Glutamatergic neuron (in vitro differentiated cells): ENCODE measurements at regions not wholly inside any gene's neighbourhood (a gene's known extent, or its start where the extent isn't known, plus 50 kb on each side); places are given as distances from the start of the nearest gene placed in this dataset.

ENCODE experiments used
- DNase-seq: peaks from one replicate; pipeline ENCODE4 v3.0.0; 2022
- H3K27ac Mint-ChIP-seq: one replicate; pipeline ENCODE4 v1.8.0; 2020; ENCODE audit warnings: mild to moderate bottlenecking, mixed read lengths, inconsistent platforms; ENCODE audit not compliant: unreplicated experiment
- H3K27me3 Mint-ChIP-seq: one replicate; pipeline ENCODE4 v1.8.0; 2020; ENCODE audit warnings: mild to moderate bottlenecking, moderate library complexity, mixed read lengths, inconsistent platforms; ENCODE audit not compliant: unreplicated experiment
- H3K36me3 Mint-ChIP-seq: one replicate; pipeline ENCODE4 v1.8.0; 2020; ENCODE audit warnings: mild to moderate bottlenecking, mixed read lengths, inconsistent platforms; ENCODE audit not compliant: unreplicated experiment
- H3K4me1 Mint-ChIP-seq: one replicate; pipeline ENCODE4 v1.8.0; 2020; ENCODE audit warnings: mild to moderate bottlenecking, low read depth, mixed read lengths, inconsistent platforms; ENCODE audit not compliant: unreplicated experiment
- H3K4me3 Mint-ChIP-seq: one replicate; pipeline ENCODE4 v1.8.0; 2020; ENCODE audit warnings: mild to moderate bottlenecking, mixed read lengths, inconsistent platforms; ENCODE audit not compliant: unreplicated experiment
- H3K9me3 Mint-ChIP-seq: one replicate; pipeline ENCODE4 v1.8.0; 2020; ENCODE audit warnings: mild to moderate bottlenecking, moderate library complexity, mixed read lengths, inconsistent platforms; ENCODE audit not compliant: unreplicated experiment
- CTCF ChIP-seq: fragments of 200-600 bp; sonication (generic); IDR thresholded peaks from one replicate; pipeline ENCODE4 v1.5.0; 2021; ENCODE audit not compliant: partially characterized antibody, unreplicated experiment

- Mint-ChIP-seq H3K36me3 (no peaks in the 10 kb centered on the region), H3K27ac (peak overlapping the region; percentile 100), H3K4me3 (peak overlapping the region; percentile 69), H3K9me3 (peaks cover 3% of the 10 kb centered on the region), H3K27me3 (peaks cover 7% of the 10 kb centered on the region), H3K4me1 (peaks cover 20% of the 10 kb centered on the region)
- TF ChIP-seq CTCF, result no peak
- DNase-seq, result peak; percentile 10
These were observed 578.2 kb downstream of the KLHL13 start for GRCh38 chrX:117538178-117539089.

GRCh38 chrX:117532339-117532738 is 584.3 kb downstream of the KLHL13 start:
- DNase-seq, result no peak
- H3K27me3 Mint-ChIP-seq, result no peaks in the 10 kb centered on the region
- no peaks in the 10 kb centered on the region for H3K9me3 Mint-ChIP-seq
- H3K27ac Mint-ChIP-seq, result no peak overlapping the region
- no peak overlapping the region for H3K4me3 Mint-ChIP-seq
- TF ChIP-seq CTCF, result no peak
- H3K4me1 Mint-ChIP-seq, result peaks cover 5% of the 10 kb centered on the region
- H3K36me3 Mint-ChIP-seq, result no peaks in the 10 kb centered on the region

GRCh38 chrX:117522725-117523700 is 593.6 kb downstream of the KLHL13 start:
- TF ChIP-seq CTCF, result no peak

GRCh38 chrX:117517994-117518393 is 598.6 kb downstream of the KLHL13 start:
- H3K4me1 Mint-ChIP-seq, result no peaks in the 10 kb centered on the region
- H3K9me3 Mint-ChIP-seq, result no peaks in the 10 kb centered on the region
- no peak for DNase-seq
- no peaks in the 10 kb centered on the region for H3K36me3 Mint-ChIP-seq
- TF ChIP-seq CTCF, result no peak
- H3K27ac Mint-ChIP-seq, result no peak overlapping the region
- H3K4me3 Mint-ChIP-seq, result no peak overlapping the region
- H3K27me3 Mint-ChIP-seq, result no peaks in the 10 kb centered on the region

More at GRCh38 chrX:117522725-117523700, 593.6 kb downstream of the KLHL13 start:
- DNase-seq, result no peak
- H3K36me3 Mint-ChIP-seq, result no peaks in the 10 kb centered on the region
- no peaks in the 10 kb centered on the region for H3K9me3 Mint-ChIP-seq
- H3K4me1 Mint-ChIP-seq, result no peaks in the 10 kb centered on the region
- H3K27ac Mint-ChIP-seq, result no peak overlapping the region
- H3K27me3 Mint-ChIP-seq, result peaks cover 2% of the 10 kb centered on the region
- no peak overlapping the region for H3K4me3 Mint-ChIP-seq
